Peyer's patch (tissue), 4 donors: ENCODE measurements at regions not wholly inside any gene's neighbourhood (a gene's known extent, or its start where the extent isn't known, plus 50 kb on each side); places are given as distances from the start of the nearest gene placed in this dataset.

ENCODE experiments used
- CTCF ChIP-seq, 6 experiments: fragments of 450-650 bp in 4 of 6; fragments of 200-600 bp in 2 of 6; sonication (generic) in 1 of 6; IDR thresholded peaks; one replicate each; pipeline ENCODE4 v1.5.1; 2017 to 2019; ENCODE audit warnings: antibody characterized with exemption in 6 of 6, mild to moderate bottlenecking in 3 of 6, moderate library complexity in 1 of 6
- POLR2A ChIP-seq, 2 donors: fragments of 450-650 bp; IDR thresholded peaks; one replicate each; pipeline ENCODE4 v1.5.1; 2017; ENCODE audit warnings: antibody characterized with exemption in 2 of 2, mild to moderate bottlenecking in 2 of 2, moderate library complexity in 2 of 2

GRCh38 chr15:63436341-63436740, 54.7 kb upstream of the CA12 start:
- TF ChIP-seq CTCF (IDR thresholded peaks at IDR 0.05) (no peak), POLR2A (IDR thresholded peaks at IDR 0.05) (no peak)
